GM18499 (cell line): ENCODE measurements at regions not wholly inside any gene's neighbourhood (a gene's known extent, or its start where the extent isn't known, plus 50 kb on each side); places are given as distances from the start of the nearest gene placed in this dataset.
A peak's percentile ranks its signal among the peaks of the same experiment; 100 is the strongest.

Experiments
- ATAC-seq: cut with Tn5 transposase; IDR thresholded peaks from one replicate; pipeline ENCODE4 v1.9.1; 2021; ENCODE audit warnings: moderate number of reproducible peaks; ENCODE audit not compliant: insufficient read depth, unreplicated experiment

- ATAC-seq: no peak
These were observed 566.6 kb upstream of the MEF2C start for GRCh38 chr5:89449392-89450148.

- ATAC-seq: no peak
These were observed 564.0 kb upstream of the MEF2C start for GRCh38 chr5:89447027-89447426.

DNA sequence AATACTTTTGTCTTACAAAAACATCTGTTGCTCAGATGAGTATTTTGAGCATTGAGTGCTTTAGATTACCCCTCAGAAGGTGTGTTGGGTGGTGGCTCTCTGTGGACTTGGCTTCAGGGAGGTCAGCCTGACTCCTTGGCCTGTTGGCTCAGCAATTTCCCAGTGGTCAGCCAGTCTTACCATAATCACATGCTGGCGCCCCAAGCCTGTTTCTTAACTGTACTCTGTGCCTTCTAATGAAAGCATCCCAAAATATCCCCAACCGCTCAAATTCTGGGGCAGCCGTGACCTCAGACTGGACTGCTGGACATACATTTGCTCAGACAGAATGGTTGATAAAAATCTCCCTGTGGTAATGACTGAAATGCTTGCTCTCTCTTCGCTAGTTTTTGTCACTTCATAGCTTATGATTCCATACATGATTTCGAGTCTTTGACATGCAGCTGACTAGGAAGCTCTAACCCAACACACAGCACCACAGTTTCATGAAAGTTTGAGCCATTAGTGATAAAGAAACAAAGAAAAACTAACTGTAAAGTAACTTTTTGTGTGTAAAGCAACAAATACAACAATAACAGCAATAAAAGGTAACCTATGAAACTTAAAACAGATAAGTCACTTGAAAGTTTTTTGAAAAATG, 562.2 kb upstream of the MEF2C start:
- no peak for ATAC-seq

DNA sequence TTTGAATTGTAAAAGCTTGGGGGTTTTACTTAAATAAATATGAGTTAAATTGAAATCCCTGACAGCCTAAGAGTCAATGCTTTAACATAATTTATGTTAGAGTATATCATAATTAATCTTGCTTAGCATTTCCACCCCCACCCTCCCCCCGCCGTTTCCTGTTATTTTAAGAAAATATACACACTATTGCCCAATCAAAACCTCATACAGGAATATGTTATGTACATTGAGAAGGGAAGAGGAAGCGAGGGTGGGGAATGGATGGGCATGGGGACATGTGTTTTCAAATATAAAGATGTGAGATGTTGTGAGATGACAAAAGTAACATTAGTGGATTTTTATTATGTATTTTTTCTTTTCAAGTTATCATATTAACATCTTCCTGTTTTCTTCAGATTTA, 561.1 kb upstream of the MEF2C start:
- ATAC-seq: no peak

DNA sequence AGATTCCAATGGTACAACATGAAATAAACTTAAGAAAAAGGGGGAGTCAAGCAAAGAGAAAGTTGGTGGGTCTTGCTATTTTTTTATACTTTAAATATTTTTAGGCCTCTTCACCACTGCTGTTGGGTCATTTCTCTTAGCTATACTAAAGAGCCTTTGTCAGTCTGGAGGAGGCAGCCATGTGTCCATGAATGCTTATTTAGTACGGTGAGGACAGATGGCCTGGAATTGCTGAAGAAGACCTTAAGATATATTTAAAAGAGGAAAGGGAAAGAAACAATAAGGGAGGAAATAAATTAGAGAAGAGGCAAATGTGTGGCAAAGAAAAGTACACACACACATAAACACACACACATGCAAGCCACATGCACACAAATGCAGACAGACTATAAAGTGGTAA, 560.5 kb upstream of the MEF2C start:
- no peak for ATAC-seq

DNA sequence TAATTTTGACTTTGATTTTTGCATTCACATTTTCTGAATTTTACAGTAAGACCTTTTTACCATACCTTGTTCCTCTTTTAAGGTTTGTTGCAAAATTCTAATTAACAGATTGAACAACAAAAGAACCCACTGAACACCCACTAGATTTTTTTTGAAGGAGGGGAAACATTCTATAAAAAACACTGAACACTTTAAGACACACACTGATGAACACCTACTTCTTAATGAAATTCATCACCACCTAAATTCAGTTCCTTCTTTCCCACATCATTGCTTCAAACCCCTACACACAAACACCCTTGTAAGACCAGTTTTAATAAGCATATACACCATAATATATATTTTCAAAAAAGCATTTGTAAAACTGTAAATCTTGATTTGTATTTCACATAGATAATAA, 559.0 kb upstream of the MEF2C start:
- no peak for ATAC-seq

DNA sequence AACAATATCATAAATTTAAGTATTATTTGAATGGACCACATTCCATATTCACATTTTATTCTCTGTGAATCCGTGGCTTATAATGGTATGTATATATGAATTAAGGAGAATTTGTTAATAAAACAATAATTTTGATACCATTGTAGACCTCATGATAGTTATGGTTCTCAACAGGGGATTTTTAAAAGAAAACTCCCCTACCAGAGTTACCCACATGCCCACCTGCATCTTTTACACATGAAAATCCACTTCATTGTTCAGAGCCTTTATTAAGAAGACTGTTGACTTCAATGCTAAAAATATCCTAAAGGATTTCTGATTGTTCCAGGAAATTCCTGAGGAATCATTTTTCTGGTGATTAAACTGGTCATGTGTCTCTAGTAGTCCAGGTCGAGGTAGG, 557.7 kb upstream of the MEF2C start:
- ATAC-seq: no peak

GRCh38 chr5:89437450-89438435, 554.8 kb upstream of the MEF2C start:
- no peak for ATAC-seq

- no peak for ATAC-seq
These were observed 553.5 kb upstream of the MEF2C start for GRCh38 chr5:89436464-89436863.

DNA sequence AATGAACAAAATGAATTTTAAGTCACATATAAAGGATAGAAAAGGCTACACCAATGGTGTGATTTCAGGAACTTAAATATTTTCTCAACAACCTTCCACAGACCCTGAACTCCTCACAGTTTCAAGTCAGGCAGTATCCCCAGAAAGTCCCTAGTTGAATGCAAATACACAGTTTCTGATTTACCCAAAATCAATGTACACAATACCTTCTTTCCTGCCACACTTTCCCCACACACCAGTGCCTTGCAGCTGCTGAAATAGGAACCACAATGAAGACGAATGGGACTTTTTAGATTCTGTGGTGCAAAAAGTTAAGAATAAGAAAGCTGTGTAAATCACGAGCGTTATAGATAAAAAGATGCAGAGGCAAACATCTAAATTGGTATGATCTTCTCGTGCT, 552.4 kb upstream of the MEF2C start:
- peak; percentile 80 for ATAC-seq

DNA sequence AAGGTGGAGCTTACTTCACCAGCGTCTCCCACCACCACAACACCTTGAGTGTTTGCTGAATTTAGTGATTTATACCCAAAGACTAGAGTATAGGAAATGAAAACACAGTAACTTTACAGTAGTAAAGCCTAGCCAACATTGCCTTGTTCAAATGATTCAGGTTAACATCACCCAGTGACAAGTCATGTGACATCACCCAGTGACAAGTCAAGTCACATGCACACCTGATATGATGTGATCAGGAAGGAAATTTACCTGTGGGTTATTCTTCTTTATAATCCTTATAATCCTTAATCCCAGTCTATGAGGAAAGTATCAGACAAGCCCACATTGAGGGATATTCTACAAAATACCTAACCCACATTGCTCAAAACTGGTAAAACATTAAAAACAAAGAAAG, 545.6 kb upstream of the MEF2C start:
- no peak for ATAC-seq

- ATAC-seq: no peak
These were observed 542.1 kb upstream of the MEF2C start for GRCh38 chr5:89425062-89425461.

- ATAC-seq: no peak
These were observed 538.1 kb upstream of the MEF2C start for GRCh38 chr5:89421035-89421434.

DNA sequence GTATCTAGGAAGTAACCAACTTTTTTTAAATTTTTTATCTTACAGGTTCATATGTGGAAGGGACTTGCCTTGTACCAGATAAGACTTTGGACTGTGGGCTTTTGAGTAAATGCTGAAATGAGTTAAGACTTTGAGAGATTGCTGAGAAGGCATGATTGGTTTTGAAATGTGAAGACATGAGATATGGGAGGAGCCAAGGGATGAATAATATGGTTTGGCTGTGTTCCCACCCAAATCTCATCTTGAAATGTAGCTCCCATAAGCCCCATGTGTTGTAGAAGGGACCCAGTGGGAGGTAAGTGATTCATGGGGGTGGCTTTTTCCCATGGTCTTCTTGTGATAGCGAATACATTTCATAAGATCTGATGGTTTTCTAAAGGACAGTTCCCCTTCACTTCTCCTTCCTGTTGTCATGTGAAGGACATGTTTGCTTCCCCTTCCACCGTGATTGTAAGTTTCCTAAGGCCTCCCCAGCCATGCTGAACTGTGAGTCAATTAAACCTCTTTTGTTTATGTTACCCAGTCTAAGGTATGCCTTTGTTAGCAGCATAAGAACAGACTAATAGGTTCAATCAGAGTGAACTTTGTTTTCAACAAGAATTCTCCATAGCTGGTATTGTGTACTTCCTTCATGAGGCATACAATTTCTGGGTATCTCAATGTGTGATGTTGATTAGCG, 535.6 kb upstream of the MEF2C start:
- ATAC-seq: no peak

DNA sequence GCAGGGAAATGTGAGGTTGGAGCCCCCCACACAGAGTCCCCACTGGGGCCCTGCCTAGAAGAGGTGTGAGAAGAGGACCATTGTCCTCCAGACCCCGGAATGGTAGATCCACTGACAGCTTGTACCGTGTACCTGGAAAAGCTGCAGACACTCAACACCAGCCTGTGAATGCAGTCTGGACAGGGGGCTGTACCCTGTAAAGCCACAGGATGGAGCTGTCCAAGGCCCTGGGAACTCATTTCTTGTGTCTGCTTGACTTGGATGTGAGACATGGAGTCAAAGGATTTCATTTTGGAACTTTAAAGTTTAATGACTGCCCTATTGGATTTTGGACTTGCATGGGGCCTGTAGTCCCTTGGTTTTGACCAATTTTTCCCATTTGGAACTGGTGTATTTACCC, 535.0 kb upstream of the MEF2C start:
- ATAC-seq: no peak

DNA sequence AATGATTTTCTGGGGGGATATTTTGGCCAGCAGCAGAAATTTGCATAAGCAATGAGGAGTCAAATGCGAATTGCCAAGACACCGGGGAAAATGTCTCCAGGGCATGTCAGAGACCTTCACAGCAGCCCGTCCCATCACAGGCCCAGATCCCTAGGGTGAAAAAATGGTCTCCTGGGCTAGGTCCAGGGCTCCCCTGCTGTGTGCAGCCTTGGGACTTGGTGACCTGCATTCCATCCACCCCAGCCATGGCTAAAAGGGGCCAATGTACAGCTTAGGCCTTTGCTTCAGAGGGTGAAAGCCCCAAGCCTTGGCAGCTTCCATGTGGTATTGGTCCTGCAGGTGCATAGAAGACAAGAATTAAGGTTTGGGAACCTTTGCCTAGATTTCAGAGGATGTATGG, 534.5 kb upstream of the MEF2C start:
- no peak for ATAC-seq

DNA sequence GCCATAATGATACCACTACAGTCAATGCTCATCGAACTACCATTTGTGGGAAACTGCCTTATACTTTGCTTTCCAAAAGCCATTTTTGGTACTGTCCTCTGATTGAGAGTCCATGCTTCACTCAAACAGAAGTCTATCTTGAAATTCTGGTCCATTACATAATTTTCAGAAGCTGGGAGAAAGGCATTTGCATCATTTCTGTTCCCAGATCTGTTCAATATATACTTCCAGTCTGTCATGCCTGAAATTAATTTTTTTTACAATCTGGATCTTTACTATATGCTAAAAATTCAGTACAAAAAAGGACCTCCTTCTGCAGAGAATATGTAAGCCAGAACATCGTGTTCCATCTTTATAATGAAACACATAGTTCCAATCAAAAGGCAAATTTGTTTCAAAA, 528.9 kb upstream of the MEF2C start:
- no peak for ATAC-seq

DNA sequence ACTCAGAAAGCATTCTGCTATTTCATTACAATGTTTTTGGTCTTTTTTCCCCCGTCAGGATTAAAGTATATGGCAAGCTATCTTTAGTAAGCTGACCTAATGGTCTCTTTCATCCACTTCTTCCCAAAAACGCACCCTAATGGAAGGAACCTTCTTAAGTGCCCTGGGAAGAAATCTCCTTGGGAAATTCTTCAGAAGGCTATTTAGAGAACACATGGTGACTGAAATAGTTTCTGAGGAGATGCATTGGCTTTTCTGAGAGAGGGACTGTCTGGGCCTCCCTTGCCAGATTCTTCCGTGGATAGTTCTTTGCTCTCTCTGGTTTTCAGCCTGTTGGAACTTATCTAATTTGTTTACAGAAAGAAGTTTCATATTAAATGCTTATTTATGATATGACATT, 524.1 kb upstream of the MEF2C start:
- no peak for ATAC-seq

- ATAC-seq: no peak
These were observed 518.7 kb upstream of the MEF2C start for GRCh38 chr5:89401659-89402058.

- ATAC-seq: no peak
These were observed 518.0 kb upstream of the MEF2C start for GRCh38 chr5:89401012-89401411.
